AG09309 (cell line): ENCODE measurements at regions not wholly inside any gene's neighbourhood (a gene's known extent, or its start where the extent isn't known, plus 50 kb on each side); places are given as distances from the start of the nearest gene placed in this dataset.

Experiments
- DNase-seq: peaks from one replicate; pipeline ENCODE4 v3.0.0-alpha.2; 2010; ENCODE audit warnings: low read depth
- H3K4me3 ChIP-seq: 2 replicates; pipeline ENCODE4 v1.5.1; 2011; ENCODE audit warnings: mild to moderate bottlenecking, low read depth, low read length, moderate library complexity; ENCODE audit not compliant: control insufficient read depth
- TF ChIP-seq, protein P1 (sequence below): IDR thresholded peaks from 2 replicates; pipeline ENCODE4 v1.5.1; 2011; ENCODE audit warnings: mild to moderate bottlenecking, low read depth, low read length, inconsistent platforms; ENCODE audit not compliant: insufficient read depth, control insufficient read depth; ENCODE audit errors: missing control alignments

DNA sequence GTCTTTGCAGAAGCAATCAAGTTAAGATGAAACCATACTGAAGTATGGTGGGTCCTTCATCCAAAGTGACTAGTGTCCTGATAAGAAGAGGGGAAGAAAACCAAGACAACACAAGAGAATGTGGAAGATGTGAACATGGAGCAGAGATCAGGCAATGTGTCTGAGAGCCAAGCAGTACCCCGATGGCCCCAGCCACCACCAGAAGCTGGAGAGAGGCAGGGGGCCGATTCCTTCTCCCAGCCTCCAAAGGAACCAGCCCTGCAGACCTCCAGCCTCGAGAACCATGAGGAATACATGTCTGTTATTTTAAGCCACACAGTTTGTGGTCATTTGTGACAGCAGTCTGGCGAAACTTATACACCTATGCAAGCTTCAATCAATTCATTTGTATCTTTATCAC is 93.2 kb downstream of the IRS2 start:
- H3K4me3 ChIP-seq = no peak overlapping the region
- no peak for DNase-seq
- TF ChIP-seq, protein P1, sequence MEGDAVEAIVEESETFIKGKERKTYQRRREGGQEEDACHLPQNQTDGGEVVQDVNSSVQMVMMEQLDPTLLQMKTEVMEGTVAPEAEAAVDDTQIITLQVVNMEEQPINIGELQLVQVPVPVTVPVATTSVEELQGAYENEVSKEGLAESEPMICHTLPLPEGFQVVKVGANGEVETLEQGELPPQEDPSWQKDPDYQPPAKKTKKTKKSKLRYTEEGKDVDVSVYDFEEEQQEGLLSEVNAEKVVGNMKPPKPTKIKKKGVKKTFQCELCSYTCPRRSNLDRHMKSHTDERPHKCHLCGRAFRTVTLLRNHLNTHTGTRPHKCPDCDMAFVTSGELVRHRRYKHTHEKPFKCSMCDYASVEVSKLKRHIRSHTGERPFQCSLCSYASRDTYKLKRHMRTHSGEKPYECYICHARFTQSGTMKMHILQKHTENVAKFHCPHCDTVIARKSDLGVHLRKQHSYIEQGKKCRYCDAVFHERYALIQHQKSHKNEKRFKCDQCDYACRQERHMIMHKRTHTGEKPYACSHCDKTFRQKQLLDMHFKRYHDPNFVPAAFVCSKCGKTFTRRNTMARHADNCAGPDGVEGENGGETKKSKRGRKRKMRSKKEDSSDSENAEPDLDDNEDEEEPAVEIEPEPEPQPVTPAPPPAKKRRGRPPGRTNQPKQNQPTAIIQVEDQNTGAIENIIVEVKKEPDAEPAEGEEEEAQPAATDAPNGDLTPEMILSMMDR = no peak

GRCh38 chr13:109691689-109692088 is 94.7 kb downstream of the IRS2 start:
- TF ChIP-seq, protein P1 = no peak
- no peak overlapping the region for H3K4me3 ChIP-seq
- no peak for DNase-seq

GRCh38 chr13:109687559-109688448 is 98.6 kb downstream of the IRS2 start:
- no peak overlapping the region for H3K4me3 ChIP-seq
- TF ChIP-seq, protein P1 = no peak
- DNase-seq = no peak

DNA sequence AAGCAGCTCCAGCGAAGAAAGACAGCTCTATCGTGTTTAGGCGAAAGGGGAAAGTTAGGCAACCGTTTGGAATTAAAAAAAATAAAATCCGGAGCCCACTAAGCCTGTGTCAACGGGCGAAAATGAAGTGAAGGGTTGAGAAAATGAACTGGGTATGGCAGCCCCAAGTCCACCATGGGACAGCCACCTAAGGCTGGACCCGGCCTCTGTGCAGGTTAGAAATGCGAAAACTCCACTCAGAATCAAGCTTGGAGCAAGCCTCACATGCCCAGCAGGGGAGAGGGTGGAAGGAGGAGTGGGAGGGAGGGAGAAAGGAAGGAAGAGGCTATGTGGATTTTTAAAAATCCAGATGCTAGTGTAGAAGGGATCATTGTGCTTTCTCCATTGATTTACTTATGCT is 101.2 kb downstream of the IRS2 start:
- no peak overlapping the region for H3K4me3 ChIP-seq
- DNase-seq = no peak

DNA sequence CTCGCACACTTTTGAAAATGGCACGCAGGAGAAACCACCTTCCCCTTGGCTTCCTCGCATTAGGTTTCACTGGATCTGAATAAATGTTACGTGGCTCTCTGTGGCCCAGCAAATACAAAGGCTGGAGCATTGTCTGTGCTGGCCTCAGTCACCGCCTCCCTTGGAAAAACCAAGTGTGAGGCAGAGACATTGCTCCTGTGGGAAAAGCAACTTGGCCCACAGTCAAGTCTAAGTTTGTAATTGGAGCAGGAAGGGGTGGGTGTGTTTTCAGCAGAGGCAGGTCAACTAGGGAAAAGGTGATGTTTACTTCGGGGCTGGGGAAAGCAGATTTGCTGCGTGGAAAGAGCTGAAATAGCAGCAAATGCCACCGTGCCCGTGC is 101.6 kb downstream of the IRS2 start:
- DNase-seq = no peak

More for the DNA sequence above, 101.2 kb downstream of the IRS2 start:
- TF ChIP-seq, protein P1 = no peak

GRCh38 chr13:109684084-109684823 is 102.1 kb downstream of the IRS2 start:
- no peak for DNase-seq
- no peak overlapping the region for H3K4me3 ChIP-seq
- TF ChIP-seq, protein P1 = no peak

More for the DNA sequence above, 101.6 kb downstream of the IRS2 start:
- H3K4me3 ChIP-seq = no peak overlapping the region
- TF ChIP-seq, protein P1 = no peak
